Fibroblast of the aortic adventitia (primary cell): ENCODE measurements at regions not wholly inside any gene's neighbourhood (a gene's known extent, or its start where the extent isn't known, plus 50 kb on each side); places are given as distances from the start of the nearest gene placed in this dataset.

Experiments used
- DNase-seq: peaks from one replicate; pipeline ENCODE4 v3.0.0-alpha.2; 2010; ENCODE audit warnings: low read depth
- H3K4me3 ChIP-seq: 2 replicates; pipeline ENCODE4 v1.5.1; 2011; ENCODE audit warnings: low read depth, mild to moderate bottlenecking, control low read depth, low read length, moderate library complexity
- TF ChIP-seq, protein P1 (sequence below): IDR thresholded peaks from 2 replicates; pipeline ENCODE4 v1.5.1; 2011; ENCODE audit warnings: mild to moderate bottlenecking, low read length, control low read depth, inconsistent platforms; ENCODE audit not compliant: insufficient read depth

DNA sequence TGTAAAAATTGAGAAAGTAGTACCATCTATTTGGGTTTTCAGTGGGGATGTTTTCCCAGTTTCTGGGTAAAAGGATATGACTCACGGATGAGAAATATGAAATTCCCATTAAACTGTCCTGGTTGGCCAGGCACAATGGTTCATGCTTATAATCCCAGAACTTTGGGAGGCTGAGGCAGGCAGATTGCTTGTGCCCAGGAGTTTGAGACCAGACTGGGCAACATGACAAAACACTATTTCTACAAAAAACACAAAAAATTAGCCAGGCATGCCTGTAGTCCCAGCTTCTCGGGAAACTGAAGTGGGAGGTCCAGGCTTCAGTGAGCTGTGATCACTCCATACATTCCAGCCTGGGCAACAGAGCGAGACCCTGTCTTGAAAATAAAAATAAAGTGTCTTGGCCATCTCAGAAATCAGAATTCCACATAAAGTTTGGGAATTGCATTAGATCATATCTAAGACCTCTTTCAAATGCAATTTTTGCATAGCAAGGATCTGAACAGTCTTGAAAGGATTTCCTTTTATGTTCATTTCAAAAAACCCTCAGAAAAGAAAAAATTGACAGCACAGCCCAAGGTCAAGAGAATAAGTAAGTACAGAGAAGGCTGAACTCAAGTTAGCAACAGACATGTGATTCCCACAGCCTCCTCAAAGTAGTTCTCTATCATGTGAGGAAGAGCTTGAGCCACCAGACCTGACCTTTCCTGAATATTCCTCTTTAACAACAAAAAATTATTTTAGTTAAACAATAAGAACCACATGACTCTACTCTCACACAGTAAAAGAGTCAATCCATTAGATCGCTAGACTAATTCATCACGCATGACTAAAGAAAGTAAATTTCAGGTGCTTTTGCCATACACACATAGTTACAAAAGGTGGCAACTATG is 141.5 kb upstream of the CAV2 start:
- TF ChIP-seq, protein P1, sequence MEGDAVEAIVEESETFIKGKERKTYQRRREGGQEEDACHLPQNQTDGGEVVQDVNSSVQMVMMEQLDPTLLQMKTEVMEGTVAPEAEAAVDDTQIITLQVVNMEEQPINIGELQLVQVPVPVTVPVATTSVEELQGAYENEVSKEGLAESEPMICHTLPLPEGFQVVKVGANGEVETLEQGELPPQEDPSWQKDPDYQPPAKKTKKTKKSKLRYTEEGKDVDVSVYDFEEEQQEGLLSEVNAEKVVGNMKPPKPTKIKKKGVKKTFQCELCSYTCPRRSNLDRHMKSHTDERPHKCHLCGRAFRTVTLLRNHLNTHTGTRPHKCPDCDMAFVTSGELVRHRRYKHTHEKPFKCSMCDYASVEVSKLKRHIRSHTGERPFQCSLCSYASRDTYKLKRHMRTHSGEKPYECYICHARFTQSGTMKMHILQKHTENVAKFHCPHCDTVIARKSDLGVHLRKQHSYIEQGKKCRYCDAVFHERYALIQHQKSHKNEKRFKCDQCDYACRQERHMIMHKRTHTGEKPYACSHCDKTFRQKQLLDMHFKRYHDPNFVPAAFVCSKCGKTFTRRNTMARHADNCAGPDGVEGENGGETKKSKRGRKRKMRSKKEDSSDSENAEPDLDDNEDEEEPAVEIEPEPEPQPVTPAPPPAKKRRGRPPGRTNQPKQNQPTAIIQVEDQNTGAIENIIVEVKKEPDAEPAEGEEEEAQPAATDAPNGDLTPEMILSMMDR, result no peak
- no peak overlapping the region for H3K4me3 ChIP-seq
- DNase-seq, result peak; percentile 72

DNA sequence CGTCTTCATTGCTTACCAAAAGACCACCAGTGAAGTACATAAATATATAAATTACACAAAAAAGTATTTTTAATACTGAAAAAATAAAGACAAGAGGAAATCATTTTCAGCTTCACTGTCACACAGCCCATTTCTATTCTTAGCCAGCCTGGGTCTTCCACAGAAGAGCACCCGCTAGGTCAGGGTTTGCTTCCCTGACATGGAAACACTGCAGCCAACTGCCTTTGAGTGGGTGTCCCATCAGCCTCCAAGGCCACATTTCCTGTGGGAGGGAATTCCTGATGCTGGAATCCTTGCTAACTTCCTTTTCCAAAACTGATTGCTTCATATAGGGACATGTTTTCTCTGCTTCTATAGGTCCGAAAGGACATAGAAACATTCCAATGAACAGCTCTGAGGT is 137.8 kb upstream of the CAV2 start:
- H3K4me3 ChIP-seq, result no peak overlapping the region
- TF ChIP-seq, protein P1, result no peak
- no peak for DNase-seq

DNA sequence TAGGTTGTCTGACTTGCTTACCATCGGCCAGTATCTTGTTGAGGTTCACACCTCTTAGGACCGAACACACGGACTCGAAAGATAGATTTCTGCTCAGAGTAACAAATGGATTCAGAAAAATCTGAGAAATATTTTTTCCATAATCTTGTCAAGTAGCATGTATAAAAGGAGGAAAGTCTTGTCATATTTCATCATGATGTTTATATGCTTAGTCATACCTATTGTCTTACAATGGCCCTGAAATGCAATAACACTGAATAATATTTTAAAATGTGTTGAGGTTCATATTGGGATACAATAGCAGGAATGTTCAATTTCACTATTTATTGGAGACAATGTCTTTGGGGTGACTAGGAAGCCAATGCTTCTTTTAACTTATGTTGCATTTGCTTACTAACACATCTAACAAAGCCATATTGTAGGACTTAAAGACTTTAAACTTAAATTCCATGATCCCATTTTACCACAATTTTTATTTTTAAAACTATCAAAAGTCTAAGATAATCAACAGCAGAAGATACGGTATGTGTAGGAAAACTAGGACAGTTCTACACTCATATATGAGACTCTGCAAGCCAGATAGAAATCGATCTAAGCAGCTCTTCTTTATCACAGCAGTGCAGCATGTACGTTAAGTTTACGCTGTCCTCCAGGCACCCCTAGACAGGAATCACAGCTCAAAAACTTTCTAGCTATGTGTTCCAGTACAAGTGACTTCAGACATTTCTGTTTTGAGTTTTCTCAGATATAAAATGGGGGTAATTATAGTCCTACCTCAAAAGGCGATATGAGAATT is 135.7 kb upstream of the CAV2 start:
- TF ChIP-seq, protein P1, result no peak
- DNase-seq, result peak; percentile 44
- no peak overlapping the region for H3K4me3 ChIP-seq

DNA sequence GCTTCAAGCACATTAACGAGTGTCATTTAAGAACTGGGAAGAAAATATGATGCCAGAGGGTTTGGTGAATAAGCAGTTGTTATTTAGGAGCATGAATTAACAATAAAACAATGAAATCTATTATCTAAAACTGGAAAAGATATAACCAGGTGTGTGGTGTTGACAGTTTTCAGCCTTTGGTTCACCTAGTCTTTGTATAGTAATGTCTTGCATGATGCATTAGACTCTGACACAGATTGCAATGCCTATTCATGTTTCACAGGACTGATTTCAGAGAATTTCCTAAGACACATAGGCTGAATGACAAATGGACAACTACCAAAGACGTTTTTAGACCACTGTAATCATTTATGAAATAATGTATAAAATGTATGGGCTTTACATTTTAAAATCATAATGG is 135.1 kb upstream of the CAV2 start:
- H3K4me3 ChIP-seq, result no peak overlapping the region
- TF ChIP-seq, protein P1, result no peak
- no peak for DNase-seq

DNA sequence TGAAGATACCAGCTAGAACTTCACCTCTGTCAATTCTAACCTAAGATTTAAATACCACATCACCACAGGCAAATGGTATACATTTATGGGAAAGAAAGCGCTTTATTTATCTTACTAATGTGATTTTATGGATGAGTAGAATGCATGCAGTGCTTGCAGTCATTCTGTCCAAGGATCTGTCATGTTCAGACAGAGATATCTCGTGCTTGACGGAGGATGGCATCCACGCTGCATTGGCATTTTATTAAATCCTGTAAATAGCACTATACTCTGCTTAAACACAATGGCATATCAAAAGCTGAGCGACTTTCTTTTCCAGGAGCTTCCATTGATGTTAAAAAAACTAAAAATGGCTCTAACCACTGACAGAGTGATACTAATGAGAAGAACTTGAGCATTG is 133.7 kb upstream of the CAV2 start:
- H3K4me3 ChIP-seq, result no peak overlapping the region
- TF ChIP-seq, protein P1, result no peak
- DNase-seq, result no peak

DNA sequence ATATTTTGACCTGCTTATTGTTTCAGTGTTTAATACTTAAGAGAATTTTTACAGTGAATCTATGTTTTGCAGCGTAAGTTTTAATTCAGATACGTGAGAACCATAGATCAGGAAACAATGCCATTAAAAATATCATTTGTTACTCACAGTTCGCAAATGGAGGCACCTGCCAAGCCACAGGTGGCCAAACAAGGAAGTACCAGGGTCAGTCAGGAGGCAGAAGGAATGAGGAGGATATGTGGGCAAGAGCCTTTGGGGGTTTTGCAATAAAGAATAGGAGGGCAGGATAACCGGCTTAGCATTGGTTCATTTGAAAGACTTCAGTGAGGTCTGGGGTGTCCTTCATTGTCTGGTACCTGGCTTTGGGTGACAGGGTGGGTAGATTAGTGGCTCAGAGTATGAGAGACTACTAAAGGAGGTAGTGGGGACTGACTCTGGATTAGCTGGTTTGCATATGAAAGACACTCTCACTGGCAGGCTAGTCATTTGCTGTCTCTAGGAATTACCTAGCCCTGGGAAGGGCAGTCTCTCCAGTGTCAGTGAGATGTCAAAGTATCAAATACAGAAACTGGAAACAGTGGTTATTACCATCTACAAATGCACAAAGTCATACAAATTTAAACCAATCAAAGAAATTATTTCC is 132.2 kb upstream of the CAV2 start:
- no peak overlapping the region for H3K4me3 ChIP-seq
- DNase-seq, result no peak
- TF ChIP-seq, protein P1, result no peak
